Limb (tissue), 2 donors: ENCODE measurements at regions not wholly inside any gene's neighbourhood (a gene's known extent, or its start where the extent isn't known, plus 50 kb on each side); places are given as distances from the start of the nearest gene placed in this dataset.

Experiments
- DNase-seq, 2 donors: peaks; one replicate each; pipeline ENCODE4 v3.0.0-alpha.2; 2016; ENCODE audit errors: extremely low spot score in 2 of 2

DNA sequence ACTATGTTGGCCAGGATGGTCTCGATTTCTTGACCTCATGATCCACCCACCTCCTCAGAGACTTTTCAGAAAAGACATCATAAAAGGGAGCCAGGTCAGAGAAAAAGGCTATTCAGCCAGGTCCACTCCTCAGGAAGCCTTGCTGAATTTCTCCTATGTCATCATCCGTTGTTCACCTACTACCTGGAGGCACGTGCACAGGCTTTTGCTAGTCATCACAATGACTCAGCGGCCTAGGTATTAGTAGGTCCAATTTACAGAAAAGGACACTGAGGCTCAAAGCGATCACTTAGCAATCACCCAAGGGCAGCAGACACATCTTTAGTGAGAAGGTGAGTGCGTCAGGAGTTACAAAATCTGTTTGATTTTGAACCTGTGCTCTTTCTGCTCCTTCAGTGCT lies 72.3 kb upstream of the RAD23B start:
- no peak for DNase-seq

DNA sequence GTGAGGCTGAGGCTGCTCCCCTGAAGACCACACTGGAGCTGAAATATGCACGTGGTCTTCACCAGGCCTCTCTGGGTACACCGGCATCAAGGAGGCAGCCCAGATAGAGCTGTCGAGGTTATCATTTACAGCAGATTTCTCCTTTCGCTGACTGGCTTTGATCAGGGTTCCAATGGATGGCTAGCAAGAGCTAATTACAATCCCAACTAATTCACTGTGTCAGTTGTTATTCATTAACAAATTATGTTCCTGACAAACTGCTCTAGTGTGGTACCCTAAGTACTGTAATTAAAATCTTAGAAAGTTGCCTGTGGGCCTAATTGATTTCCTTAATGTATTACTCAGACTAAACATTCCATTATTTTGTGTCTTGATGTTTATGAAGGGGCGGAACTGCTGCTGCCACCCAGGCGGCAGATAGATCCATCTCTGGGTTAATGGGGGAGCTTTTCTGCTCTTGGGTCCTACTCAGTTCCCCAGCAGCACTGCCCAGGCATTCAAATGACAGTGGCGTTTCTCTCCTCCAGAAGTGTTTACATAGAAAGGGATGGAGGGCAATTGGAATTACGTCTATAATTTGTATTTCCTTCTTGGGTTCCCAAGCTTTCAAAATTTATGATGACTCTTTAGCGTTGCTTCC lies 71.7 kb upstream of the RAD23B start:
- DNase-seq: no peak

DNA sequence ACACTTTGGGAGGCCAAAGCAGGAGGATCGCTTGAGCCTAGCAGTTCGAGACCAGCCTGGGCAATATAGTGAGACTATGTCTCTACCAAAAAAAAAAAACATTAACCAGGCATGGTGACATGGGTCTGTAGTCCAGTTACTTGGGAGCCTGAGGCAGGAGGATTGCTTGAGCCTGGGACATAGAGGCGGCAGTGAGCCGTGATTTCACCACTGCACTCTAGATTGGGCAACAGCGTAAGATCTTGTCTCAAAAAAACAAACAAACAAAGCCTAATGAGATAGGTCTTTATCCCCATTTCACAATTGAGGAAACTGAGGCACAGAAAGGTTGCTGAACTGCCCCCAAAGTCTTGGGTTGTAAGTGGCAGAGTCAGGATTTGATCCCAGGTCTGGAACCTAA lies 70.5 kb upstream of the RAD23B start:
- no peak for DNase-seq

DNA sequence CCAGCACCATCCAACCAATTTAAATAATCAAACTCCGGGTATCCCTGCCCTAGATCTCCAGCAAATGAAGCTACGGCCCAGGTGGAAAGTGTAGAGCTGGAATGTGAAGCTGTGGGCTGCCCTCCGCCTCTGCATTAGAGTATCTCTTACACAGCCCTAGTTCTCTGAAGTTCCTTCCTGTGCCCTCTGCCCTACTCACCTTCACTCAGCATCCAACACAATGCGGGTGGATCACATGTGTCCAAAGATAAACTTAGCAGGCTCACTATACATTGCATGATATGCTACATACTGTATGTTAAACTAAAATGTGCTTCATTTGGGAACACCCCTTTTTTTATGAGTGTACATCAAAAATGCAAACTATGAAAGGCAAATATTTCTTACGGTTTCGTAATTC lies 70.0 kb upstream of the RAD23B start:
- no peak for DNase-seq

DNA sequence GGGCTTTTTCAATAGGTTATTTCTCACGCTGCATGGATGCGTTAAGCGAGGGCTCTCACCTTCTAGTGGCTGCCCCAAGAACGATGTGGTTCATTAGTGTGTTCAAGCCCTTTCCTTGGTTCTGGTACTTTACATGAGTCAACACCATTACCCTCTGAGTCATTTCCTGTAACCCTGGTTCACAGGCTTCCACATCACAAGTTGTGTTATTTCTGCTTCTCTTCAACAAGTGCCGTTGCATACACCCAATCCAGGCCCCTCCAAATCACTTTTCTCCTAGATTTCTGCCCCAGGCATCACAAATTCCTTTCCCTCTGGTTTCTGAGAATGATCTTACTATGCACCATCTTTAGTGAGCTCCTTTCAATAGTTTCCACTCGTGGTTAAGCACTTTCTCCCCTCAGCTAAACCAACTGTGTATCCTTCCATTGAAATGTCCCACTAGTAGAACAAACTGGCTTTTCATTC lies 69.5 kb upstream of the RAD23B start:
- DNase-seq: no peak

DNA sequence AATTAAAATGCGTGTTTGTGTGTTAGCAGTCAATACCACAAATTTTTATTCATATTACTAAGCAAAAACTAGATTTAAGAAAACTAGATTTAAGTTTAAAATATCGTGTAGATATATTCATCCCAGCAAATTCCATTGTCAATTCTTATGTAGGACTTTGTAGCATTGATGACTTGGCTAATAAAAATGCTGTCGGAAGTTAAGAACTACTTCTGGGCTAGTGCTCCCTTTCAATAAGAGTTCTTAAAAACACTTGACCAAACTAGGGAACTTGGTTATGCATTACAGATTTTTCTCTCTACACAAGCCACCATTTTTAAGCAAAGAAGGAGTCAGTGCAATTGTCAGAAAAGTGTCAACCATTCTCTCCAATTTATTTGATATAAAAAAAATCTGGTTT lies 68.7 kb upstream of the RAD23B start:
- no peak for DNase-seq

DNA sequence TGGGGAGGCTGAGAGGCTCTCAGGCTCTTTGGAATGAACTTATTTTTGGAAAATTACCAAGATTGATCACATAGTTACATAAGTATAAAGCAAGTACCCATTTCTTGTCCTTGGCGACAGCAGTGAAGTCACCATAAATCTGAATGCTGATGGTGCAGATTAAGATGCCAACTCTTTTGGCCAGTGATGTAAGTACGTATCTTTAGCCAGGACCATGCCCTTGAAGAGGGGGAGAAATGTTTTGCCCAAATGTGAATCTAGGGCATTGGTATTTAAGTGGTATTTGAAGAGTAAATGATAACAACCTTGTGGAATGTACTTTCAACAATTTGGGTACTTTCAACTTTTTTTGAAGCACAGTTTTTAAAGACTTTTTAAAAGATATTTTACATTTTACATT lies 68.2 kb upstream of the RAD23B start:
- no peak for DNase-seq

DNA sequence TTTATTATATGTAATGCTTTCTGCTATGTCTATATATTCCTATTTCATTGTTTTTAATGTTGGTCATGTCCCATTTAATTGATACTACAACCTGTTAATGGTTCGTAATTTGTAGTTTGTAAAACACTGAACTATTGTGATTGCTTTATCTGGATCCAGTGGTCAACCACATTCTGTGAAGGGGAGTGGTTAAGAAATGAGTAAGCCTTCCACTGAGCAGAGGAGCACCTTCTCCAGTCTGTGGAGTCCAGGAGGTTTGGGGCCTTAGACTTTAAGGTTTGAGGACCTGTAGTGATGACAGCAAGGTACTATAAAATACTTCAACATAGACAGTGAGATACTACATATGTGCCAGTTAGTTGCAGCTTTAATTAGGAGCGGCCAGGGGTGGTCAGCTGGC lies 67.7 kb upstream of the RAD23B start:
- no peak for DNase-seq

DNA sequence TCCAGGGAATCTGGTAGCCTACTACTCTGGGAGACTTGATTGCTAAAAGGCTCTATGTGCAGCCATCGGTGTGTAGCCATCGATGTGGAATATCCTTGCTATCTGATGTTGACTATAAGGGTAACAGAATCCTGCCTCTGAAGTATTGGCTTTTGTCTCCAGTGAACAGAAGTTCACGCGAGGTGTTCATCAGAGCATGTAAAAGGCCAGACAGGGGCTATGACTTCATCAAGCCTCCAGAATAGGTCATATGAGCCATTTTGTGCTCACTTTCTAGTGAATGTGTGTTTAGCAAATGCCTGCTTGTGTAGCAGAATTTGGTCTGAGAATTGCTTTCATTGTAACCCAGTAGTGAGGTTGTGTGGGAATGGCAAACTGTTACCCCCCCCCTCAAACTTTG lies 66.8 kb upstream of the RAD23B start:
- no peak for DNase-seq

DNA sequence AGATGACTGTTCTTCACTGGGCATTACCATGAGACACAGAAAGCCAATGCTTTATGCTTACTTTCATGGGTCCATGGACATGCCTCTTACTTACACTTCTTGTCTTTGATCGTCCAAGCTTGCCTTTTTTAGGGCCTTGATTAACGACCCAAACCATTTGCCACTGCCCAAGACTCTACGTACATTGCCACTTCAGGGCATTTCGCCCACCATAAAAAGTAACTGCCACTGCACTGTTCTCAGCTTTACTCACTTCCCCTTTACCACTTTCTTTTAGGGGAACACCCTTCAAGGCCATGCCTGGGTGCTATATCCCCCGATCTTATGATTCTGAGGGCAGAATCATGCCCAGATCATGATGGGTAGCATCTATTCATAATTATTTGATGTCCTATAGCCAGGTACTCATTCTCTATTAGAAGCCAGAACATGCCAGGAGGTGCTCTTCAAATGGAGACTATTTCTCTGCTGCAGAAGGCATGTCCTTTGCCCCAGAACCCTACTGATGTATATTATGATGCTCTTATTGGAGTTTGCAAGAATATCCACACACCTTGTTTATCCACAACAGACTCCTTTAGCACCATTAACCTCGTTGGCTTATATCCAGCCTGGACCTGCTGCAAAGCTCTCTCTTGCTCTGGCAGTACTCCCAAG lies 64.1 kb upstream of the RAD23B start:
- DNase-seq: no peak

DNA sequence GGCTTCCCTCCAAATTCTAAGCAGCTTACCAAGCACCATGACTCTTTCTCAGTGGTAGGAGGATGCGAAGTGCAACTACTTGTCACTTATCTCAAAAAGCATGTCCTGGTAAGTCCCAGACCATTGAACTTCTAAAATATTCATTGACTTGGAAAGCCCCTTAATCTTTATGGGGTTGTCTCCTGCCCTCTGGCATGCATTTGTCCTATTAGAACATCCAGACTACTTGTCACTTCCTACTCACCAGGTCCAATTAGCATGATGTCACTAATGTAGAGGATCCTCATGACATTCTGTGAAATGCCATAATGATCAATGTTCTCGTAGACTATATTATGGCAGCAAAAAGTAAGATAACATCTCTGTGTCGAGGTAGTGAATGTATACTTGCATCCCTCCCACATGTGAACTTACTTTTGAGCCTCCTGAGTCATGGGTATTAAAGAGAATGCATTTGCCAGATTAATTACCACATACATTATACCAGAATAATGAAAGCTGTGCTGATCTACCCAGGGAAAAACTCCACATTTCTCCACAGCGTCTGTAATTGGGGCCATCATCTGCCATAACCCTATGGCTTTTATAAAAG lies 63.5 kb upstream of the RAD23B start:
- no peak for DNase-seq

DNA sequence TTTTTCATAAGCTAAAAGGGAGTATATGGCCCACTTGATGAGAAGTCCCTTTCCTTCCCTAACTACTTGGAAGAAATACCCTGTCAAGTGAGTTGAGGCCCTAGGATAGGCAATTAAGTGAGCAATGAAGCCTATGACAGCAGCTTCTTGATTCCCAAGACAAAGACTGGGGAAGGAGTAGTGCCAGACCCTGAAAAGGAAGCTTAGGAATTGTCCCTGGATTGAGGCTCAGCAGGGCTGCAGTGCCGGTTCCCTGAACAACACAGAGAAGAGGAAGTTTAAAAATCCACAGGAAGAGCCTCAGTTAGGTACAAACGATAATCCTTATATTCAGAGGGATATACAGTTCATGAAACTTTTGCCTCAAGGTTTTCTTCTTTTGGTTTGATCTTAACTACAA lies 61.8 kb upstream of the RAD23B start:
- no peak for DNase-seq

DNA sequence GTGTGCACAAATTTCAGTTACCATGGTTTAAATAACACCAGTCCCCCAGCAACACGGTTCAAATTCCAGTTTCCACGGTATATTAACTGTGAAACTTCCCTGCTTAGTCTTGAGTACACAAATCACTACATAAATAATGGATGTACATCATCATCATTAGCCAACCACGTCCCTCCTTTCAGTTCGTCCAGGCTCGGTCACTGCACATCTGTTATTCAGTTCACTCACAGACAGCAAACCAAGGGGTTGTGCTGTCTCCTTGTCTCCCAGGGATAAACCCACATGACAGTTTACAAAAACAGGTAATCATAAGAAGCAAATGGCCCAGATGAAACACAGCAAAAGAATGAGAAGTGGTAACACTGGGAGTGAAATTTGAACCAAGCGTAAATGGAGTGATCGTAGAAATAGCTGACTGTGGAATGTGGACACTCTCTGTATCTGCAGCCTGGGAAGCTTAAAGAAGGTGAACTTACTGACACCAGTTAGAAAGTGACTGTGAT lies 61.0 kb upstream of the RAD23B start:
- no peak for DNase-seq

DNA sequence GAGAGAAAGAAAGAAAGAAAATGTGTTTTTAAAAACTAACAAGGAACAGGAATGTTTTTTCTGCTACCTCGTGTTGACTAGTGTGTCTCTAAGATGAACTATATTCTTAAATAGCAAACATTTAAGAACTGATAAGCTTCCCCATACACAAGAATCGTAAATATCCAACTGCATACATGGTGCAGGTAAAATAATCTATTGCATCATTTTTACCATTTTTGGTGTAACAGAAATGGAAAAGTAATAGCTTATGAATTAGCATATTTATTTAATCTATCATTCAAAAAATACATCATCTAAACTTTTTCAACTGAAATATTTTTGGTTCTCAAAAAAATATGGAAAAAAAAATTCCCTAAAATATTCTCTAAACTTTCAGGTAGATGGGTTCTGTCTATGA lies 59.7 kb upstream of the RAD23B start:
- DNase-seq: no peak

DNA sequence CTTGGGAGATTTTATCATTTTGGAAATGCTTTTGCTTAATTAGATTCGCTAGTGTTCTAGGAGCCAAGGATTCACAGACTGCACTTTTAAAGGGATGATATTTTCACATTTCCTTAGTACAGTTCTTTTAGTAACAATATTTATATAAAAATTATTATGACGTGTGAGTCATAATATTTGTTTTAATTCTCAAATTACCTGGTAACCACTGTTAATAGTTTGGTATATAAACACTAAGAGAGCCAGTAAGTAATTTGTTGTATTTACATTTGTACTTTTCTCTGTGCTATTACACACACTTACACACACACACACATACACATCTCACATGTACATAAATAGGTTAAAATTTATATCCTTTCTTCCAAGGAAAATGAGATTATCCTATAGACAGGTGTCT lies 58.8 kb upstream of the RAD23B start:
- DNase-seq: no peak

DNA sequence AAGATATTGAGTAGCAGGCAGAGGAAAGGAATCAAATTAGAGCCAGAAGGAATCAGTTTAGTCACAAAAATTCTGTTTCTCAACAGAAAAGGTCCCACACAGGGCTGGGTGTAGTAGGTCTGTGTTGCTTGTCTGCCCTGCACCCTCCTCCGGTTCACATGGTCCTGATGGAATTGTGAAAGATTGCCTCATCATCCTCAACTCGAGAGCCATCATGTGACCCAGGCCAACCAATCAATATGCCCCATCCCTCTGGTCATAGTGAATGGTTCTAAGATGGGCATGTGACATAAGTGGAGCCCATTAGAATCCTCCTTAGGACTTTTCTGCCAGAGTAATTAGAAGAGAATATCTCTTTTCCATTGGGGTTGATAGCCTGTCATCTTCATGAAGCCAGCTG lies 56.7 kb upstream of the RAD23B start:
- DNase-seq: no peak

DNA sequence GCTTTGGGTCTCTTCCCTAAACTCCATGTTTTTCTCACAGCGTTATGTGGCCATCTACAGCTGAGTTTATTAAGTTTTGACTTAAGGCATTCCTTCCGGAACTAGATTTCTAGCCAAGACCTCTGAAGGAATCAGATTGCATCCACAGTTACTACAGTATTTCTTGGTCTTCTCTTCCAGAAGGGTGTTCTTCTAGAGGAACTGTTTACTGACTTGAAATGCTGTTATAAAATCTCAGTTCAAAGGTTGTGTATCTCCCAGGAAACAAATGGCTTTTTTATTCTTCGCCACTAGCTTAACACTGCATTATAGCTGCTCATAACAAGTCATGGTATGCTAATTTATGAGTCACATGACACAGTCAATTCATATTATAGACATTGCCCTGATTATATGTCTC lies 55.3 kb upstream of the RAD23B start:
- DNase-seq: no peak

DNA sequence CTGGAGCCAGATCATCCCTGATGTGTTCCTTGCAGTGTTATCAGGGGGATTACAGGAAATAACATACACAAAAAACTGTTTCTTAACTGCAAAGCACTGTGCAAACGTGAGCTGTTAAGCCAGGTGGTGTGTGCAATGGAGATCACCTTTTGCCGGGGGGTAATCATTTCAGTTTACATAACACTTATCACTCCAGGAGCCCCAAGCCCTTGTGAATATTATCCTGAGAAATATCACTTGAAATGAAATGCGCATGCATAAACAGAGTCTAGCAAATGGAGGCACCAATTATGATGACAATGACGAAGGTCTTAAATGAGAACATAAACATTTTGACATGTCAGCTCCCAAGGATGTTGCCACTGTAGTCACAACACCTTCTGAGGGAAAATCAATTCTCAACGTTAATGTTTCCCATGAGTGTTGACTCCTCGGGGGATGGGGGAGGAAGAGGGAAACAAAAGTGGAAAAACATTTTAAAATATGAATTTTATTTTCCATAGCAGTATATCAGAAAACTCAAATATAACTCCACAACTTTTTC lies 54.5 kb upstream of the RAD23B start:
- DNase-seq: no peak

DNA sequence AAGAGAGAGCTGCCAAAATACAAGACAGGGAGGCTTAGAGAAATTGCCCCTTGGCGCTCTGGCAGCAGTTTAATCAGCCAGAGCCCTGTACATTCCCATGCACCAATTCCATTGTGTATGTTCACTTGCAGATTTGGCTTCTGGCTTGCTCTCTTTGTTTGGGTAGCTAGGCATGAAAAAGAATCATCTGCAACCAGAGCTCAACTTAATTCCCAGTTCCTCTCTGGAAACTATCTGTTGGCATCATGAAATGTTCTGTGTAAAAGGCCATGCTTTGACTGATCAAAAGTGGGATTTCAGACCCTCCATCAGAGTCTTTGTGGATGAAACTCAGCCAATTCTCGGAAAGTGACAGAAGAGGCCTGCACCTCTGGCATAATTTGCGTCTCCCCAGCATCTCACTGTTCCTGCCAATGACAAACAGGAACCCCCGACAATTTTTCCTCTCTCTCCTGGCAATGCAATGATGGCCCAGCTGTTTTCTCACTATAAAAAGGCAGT lies 53.8 kb upstream of the RAD23B start:
- no peak for DNase-seq
